GM19463 (cell line): ENCODE measurements at regions not wholly inside any gene's neighbourhood (a gene's known extent, or its start where the extent isn't known, plus 50 kb on each side); places are given as distances from the start of the nearest gene placed in this dataset.
"Not testable (repeated sequence)": the region's sequence is repeated elsewhere in the genome, so short reads cannot be mapped to it uniquely, and the experiment has no call there.

ENCODE experiments used
- ATAC-seq: cut with Tn5 transposase; IDR thresholded peaks from one replicate; pipeline ENCODE4 v1.9.1; 2021; ENCODE audit warnings: mild to moderate bottlenecking, moderate library complexity; ENCODE audit not compliant: unreplicated experiment

GRCh38 chr6:167748458-167749379 lies 78.0 kb upstream of the AFDN start:
- no peak for ATAC-seq

DNA sequence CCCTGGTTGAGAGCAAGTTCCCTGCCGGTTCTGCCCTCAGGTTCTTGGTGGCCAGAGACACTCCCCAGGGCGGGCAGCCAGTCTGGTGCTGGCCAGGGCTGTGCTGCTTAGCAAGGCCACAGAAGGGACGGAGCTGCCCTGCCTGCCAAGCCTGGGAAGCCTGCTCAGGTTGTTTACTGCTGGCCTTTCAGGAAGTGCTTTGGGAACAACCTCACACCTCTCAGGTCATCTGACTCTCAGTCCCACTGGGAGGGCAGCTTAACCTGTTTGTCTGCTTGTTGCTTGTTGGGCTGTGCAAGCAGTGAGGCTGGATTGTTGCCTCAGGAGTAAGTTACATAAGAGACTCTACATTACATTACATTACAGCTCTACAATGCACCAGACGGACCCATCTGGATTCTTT lies 75.8 kb upstream of the AFDN start:
- ATAC-seq: no peak

GRCh38 chr6:167751579-167752115 lies 75.1 kb upstream of the AFDN start:
- ATAC-seq: no peak

- ATAC-seq: not testable (repeated sequence)
These were observed 73.4 kb upstream of the AFDN start for GRCh38 chr6:167753281-167753680.

DNA sequence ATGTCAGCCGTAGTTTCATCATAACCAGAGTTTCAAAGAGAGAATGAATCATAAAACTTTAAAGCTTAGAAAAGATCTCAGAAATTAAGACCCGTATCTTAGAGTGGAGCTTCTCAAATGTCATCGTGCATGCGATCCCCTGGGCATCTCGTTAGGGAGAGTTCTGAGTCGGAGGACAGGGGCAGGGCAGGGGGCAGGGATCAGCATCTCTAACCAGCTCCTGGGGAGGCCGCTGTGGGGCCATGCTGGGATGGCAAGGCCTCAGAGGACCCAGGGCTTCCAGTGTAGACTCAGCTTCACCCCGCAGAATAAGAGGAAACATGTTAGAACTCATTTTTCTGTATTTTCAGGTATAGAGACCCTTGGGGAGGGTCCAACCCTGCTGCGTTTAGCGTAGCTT lies 72.0 kb upstream of the AFDN start:
- no peak for ATAC-seq

DNA sequence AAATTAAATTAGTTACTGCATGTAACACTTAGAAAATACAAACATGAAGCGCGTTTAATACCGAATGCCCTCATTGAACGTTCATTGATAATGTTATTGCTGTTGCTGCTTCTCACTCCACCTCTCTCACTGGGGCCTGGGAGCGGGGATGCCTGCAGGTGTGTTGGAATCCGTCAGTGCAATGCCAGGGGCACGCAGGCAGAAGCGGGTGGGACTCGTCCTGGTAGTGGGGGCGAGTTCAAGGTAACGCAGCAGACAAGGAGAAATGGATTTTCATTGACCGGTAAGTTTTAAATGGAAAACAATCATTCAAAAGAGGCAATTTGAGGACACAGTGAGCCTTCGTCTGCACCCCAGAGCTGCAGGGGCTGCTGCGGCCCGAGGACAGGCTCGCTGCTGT lies 71.2 kb upstream of the AFDN start:
- no peak for ATAC-seq

DNA sequence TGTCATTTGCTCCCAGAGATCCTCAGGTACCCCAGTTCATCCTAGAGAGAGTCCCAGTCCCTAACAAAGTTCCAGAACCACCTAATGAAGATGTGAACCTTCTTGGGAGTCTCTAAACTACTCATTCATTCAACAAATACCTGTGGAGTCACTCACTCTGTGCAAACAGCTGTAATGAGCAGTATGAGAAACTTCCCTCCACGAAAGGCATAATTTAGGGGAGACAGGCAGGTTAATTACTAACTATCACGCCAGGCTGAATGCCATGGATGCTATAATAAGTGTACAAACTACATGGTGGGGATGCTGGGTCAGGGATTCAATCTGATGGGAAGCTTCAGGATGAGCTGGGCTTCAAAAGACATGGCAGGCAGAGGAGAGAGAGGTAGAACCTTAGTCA lies 70.1 kb upstream of the AFDN start:
- ATAC-seq: no peak

DNA sequence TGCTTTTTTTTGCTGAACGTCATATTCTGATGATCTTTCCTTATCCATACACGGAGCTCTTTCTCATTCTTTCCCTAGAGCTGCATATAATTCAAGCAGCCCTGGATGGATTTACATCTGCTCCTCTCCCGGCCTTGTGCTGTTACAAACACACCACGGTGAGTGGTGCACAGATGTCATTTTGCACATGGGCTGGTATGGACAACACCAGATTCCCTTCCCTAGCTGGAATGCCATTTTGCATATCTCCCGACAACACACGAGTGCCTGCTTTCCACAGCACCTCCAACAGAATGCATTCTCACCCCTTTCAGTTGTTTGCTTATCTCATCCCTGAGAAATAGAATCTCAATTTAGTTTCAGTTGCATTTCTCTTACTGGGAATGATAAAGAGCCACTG lies 69.5 kb upstream of the AFDN start:
- ATAC-seq: no peak

- no peak for ATAC-seq
These were observed 68.9 kb upstream of the AFDN start for GRCh38 chr6:167757821-167758220.

- ATAC-seq: no peak
These were observed 68.2 kb upstream of the AFDN start for GRCh38 chr6:167758309-167759023.

- ATAC-seq: no peak
These were observed 67.5 kb upstream of the AFDN start for GRCh38 chr6:167759206-167759605.

DNA sequence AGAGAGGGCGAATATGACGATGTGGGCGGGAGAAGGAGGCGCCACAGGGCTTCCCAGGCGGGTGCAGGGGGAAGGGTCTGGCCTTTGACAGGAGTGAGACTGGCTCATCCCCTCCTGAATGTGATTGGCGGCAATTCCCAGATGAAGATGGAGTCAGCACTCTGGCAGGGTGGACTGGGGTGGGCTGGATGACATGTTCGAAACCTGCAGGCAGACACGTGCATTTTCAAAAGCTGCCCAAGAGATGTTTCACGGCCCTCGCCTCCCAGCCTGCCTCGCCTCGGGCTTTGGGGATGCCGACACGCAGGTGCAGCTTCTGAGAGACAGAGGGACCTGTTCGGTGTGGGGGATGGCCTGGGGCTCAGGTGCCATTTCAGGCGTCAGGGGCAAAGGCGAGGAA lies 66.8 kb upstream of the AFDN start:
- ATAC-seq: no peak

GRCh38 chr6:167760979-167761793 lies 65.5 kb upstream of the AFDN start:
- ATAC-seq: no peak

DNA sequence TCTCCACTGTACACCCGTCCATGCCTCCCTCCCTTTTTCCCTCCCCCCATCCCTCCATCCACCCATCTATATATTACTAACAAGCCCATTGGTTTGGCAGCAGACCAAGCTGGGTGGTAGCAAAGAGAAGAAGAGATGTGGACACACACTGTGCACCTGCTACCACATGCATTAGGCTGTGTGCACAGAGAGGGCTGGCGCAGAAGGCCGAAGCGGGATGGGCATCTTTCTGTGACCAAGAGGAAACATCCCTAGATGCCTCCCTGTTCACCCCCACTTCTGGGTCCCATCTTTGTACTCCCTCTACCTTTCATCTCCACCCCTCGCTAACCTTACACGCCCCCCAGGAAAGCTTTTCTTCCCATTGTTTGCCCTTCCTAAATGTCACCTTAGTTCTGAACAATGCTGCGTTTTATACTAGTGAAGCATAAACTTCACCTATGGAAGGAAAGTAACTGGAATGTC lies 64.9 kb upstream of the AFDN start:
- ATAC-seq: no peak

DNA sequence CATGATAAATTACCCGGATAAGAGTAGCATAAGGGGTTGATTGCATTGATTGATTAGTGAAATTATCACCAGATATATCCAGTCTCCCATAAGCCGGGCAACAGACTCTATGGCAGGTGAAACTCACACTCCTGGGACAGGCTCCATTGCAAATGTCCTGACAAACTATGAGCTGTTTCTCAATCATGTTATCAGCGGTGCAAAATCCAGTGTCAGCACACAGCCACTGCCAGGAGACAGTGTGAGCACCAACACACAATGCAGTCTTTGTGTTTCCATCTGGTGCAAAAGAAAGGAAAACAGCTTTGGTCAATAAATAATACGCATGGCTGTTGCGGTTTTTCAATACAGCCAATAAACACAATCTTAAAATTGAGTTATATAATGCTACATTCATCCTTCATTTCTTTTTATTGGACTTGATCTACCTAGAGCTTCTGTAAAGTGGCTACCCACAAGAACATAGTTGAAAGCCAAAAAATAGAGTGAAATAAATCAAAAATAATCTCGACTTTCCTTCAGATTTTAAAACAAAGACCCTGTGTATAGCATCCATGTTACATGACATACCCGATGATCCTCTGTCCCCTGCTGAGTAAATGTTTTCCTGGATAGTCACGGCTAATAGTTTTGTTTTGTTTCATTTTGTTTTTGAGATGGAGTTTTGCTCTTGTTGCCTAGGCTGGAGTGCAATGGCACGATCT lies 64.3 kb upstream of the AFDN start:
- ATAC-seq: no peak

- ATAC-seq: no peak
These were observed 63.4 kb upstream of the AFDN start for GRCh38 chr6:167763056-167763944.

DNA sequence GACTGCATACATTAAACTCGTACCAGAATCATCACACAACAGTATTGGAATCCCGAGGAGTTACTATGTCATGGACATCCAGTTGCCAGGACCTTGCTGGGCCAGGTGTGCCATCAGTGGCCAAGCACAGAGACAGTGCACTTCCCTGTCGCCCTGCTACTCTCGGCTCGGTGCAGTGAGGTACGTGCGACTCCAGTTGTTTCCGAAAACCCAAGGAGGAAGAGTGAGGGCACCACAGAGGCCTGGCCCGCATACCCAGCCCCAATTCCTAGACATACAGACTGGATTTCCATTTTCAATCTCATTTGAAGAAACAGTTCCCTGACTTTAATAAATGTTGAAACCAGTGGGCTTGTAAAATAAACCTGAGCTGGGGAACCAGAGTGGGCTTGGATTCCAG lies 62.5 kb upstream of the AFDN start:
- no peak for ATAC-seq

GRCh38 chr6:167764713-167765479 lies 61.8 kb upstream of the AFDN start:
- ATAC-seq: no peak
